Activated CD8-positive, alpha-beta T cell treated with anti-CD3 and anti-CD28 coated beads, Interleukin-2, amount 10 ng/mL, durations not matched to agents 7 days and 5 days (primary cell): ENCODE measurements at regions not wholly inside any gene's neighbourhood (a gene's known extent, or its start where the extent isn't known, plus 50 kb on each side); places are given as distances from the start of the nearest gene placed in this dataset.
"Not testable (repeated sequence)": the region's sequence is repeated elsewhere in the genome, so short reads cannot be mapped to it uniquely, and the experiment has no call there.

ENCODE experiments used
- ATAC-seq: fragments of 150-1000 bp; cut with Tn5 transposase; one replicate; pipeline ENCODE4 v1.10.0; 2021; ENCODE audit warnings: moderate library complexity
- CTCF ChIA-PET: fragments of 350-600 bp; sonication (Branson Sonifier 250); formaldehyde crosslinking; loops from one replicate; lab custom pipeline; 2021; ENCODE audit warnings: antibody characterized with exemption; lab: Charles Lee
- POLR2A ChIA-PET: fragments of 350-600 bp; sonication (Branson Sonifier 250); formaldehyde crosslinking; loops from one replicate; lab custom pipeline; 2021; ENCODE audit warnings: antibody characterized with exemption; lab: Charles Lee
- DNase-seq: peaks from one replicate; pipeline ENCODE4 v3.0.0-alpha.2; 2020
- H3K27ac Mint-ChIP-seq: one replicate; pipeline ENCODE4 v1.8.0; 2021; ENCODE audit warnings: mild to moderate bottlenecking, mixed read lengths
- H3K27me3 Mint-ChIP-seq: one replicate; pipeline ENCODE4 v1.8.0; 2021; ENCODE audit warnings: low read depth, mixed read lengths
- H3K36me3 Mint-ChIP-seq: one replicate; pipeline ENCODE4 v1.8.0; 2021; ENCODE audit warnings: low read depth, mixed read lengths
- H3K4me1 Mint-ChIP-seq: one replicate; pipeline ENCODE4 v1.8.0; 2021; ENCODE audit warnings: low read depth, mixed read lengths
- H3K4me3 Mint-ChIP-seq: one replicate; pipeline ENCODE4 v1.8.0; 2021; ENCODE audit warnings: mild to moderate bottlenecking, mixed read lengths
- H3K9me3 Mint-ChIP-seq: one replicate; pipeline ENCODE4 v1.8.0; 2022; ENCODE audit warnings: mixed read lengths; ENCODE audit not compliant: insufficient read depth

DNA sequence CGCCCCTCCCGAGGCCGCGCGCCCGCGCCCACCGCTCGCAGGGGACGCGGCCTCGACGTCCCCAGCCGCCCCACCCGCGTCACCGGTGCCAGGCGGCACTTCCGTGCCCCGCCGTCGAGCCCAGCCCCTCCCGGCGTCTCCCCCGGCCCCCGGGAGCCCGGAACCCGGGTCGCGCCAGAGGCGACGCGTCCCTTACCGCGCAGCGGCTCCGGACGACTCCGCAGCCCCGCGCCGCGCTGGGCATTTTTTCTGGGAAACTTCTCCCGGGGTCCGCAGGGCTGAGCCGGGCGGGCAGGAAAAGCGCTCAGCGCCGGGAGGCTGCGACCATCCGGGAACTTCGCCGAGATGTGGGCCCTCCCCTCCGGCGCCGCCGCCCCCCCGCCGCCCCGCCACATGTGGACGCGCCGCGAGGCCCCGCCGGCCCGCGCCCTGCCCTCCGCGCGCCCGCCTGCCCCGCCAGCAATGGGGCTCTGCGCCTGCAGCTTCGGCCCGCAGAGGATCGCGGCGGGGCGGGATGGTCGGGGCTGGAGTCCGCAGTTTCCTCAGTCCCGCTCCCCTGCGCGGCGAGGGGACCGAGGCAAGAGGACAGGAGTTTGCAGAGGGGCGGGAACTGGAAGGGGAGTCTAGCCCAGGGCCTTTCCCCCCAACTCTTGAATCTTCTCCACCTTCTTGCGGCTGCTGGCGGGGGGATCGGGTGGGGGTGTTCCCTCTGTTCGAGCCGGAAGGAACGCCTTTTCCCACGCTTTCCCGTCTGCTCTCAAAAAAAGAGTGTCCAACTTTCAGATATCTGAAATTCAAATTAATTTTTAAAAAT lies 81.5 kb downstream of the CHRNA1 start:
- peaks cover 20% of the 10 kb centered on the region for H3K36me3 Mint-ChIP-seq
- DNase-seq (peak; percentile 70), ATAC-seq (peak; percentile 70)
- H3K27ac Mint-ChIP-seq, result peak overlapping the region; percentile 88
- ChIA-PET POLR2A (interaction anchor here (0.9 to 3.3 kb wide), 9 partner anchors 10 to 196 kb away, joined by 3 to 55 read pairs (median 5); partner anchors contain the start of genes GPR155 and WIPF1), CTCF (interaction anchor here (0.7 to 9.3 kb wide), 18 partner anchors 15 to 486 kb away, joined by 3 to 183 read pairs (median 7); partner anchors contain the start of gene WIPF1)
- no peaks in the 10 kb centered on the region for H3K9me3 Mint-ChIP-seq
- peak overlapping the region; percentile 81 for H3K4me3 Mint-ChIP-seq
- H3K27me3 Mint-ChIP-seq, result no peaks in the 10 kb centered on the region
- H3K4me1 Mint-ChIP-seq, result peaks cover 70% of the 10 kb centered on the region

DNA sequence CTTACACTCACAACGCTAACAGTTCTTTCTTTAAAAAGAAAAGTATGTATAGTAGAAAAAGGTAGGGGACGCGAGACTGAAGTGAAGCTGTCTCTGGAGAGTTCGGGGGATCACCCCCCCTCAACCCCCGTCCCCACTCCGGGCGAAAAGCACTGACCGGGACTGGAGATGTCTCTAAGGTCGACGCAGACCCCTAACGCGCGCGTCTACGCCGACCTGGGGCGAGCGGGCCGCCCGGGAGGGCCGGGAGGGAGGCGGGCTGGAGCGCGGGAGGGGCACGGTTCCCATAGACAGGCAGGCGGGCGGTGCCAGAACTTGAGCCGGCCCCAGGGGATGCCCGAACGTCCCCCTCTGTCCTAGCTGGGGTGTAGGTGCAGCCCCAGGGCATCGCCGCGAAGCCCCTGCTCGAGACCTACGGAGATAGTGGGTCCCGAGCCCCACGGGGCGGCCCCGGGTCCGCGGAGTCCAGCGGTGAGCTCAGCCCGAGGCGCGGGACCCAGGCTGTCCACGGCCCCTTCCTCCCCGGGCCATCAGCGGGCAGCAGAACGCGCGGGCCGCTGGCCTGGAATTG lies 82.2 kb downstream of the CHRNA1 start:
- DNase-seq (peak; percentile 53), ATAC-seq (peak; percentile 64)
- Mint-ChIP-seq H3K4me1 (peaks cover 74% of the 10 kb centered on the region), H3K27me3 (no peaks in the 10 kb centered on the region), H3K36me3 (peaks cover 20% of the 10 kb centered on the region), H3K27ac (peak overlapping the region; percentile 77), H3K9me3 (no peaks in the 10 kb centered on the region), H3K4me3 (peak overlapping the region; percentile 81)
- ChIA-PET CTCF (interaction anchor here (1.0 to 9.3 kb wide), 15 partner anchors 14 to 104 kb away, joined by 3 to 182 read pairs (median 5); partner anchors contain the start of gene WIPF1), POLR2A (interaction anchor here (0.9 to 3.3 kb wide), 8 partner anchors 9 to 100 kb away, joined by 3 to 55 read pairs (median 4); partner anchors contain the start of gene WIPF1)

DNA sequence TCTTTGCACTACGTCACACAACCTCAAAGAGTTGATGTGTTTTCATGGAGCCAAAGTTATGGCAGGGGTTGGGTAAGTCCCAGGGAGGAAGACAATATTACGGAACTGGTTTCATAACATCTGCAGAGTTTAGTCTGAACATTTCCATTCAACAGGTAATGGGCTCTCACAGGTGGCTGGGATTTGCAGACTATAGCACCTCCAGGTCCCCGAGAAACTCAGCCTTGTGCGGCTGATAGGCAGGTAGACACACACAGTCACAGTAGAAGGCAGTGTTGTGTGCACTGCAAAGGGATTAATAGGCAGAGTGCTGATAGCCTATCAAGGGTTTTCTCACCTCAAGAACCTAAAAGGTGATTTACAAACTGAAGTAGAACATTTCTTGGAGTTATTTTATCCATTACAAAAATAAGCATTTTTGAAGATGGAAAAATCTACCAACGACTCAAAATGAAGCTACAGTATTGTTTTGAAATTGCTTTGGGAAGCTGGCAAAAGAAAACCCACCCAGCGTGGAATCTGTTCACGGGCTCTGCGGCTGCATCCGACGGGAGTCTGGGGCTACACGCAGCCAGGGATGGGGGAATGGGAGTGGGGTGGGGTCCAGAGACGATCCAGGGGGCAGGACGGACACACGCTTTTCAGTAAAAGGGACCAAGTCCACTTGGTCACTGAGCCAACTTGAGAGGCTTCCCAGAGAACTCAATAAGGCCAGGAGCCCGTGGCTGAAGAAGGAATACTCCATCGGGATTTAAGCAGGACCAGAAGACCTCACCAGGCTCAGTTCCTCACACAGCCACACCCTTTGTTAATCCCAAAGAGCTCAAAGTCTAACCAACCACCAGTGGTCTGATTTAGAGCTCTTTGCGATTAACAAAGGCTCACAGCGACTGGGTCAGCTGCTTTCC lies 82.9 kb downstream of the CHRNA1 start:
- CTCF ChIA-PET, result interaction anchor here (1.0 to 9.3 kb wide), 16 partner anchors 7 to 103 kb away, joined by 3 to 182 read pairs (median 6); partner anchors contain the start of gene WIPF1
- H3K4me1 Mint-ChIP-seq, result peaks cover 77% of the 10 kb centered on the region

DNA sequence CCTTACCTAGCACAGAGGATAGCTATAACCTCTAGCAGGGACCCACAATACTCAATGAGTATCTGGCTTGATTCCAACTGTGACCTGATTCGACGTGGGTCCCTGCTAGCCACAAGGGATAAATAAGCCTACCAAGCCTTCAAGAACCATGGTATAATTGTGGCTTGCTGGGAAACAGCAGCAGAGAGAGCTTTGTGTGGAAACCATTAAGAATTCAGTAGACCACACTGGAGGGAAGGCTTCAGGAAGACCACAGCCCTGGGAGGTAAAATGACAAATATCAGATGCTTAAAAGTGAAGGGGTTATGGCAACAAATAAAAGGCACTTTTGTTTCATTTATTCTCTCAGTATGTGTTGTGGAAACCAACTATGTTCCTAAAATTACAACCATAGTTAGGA lies 82.6 kb upstream of the WIPF1 start:
- Mint-ChIP-seq H3K27me3 (no peaks in the 10 kb centered on the region), H3K4me1 (peaks cover 74% of the 10 kb centered on the region), H3K9me3 (no peaks in the 10 kb centered on the region), H3K36me3 (peaks cover 32% of the 10 kb centered on the region), H3K27ac (peak overlapping the region; percentile 74), H3K4me3 (peak overlapping the region; percentile 81)
- ATAC-seq (no peak), DNase-seq (no peak)
- CTCF ChIA-PET, result interaction anchor here (1.0 to 4.6 kb wide), 8 partner anchors 8 to 102 kb away, joined by 3 to 35 read pairs (median 4); no protein-coding TSS in a partner anchor
- POLR2A ChIA-PET, result interaction anchor here (0.8 to 1.5 kb wide), 4 partner anchors 44 to 102 kb away, joined by 3 to 7 read pairs (median 4); no protein-coding TSS in a partner anchor

More for the DNA sequence above, 82.9 kb downstream of the CHRNA1 start:
- DNase-seq (no peak), ATAC-seq (no peak)
- peaks cover 26% of the 10 kb centered on the region for H3K36me3 Mint-ChIP-seq
- no peaks in the 10 kb centered on the region for H3K9me3 Mint-ChIP-seq
- no peaks in the 10 kb centered on the region for H3K27me3 Mint-ChIP-seq
- peak overlapping the region; percentile 74 for H3K27ac Mint-ChIP-seq
- H3K4me3 Mint-ChIP-seq, result peak overlapping the region; percentile 81
- POLR2A ChIA-PET, result interaction anchor here (0.9 to 3.3 kb wide), 8 partner anchors 8 to 99 kb away, joined by 3 to 55 read pairs (median 4); partner anchors contain the start of gene WIPF1

DNA sequence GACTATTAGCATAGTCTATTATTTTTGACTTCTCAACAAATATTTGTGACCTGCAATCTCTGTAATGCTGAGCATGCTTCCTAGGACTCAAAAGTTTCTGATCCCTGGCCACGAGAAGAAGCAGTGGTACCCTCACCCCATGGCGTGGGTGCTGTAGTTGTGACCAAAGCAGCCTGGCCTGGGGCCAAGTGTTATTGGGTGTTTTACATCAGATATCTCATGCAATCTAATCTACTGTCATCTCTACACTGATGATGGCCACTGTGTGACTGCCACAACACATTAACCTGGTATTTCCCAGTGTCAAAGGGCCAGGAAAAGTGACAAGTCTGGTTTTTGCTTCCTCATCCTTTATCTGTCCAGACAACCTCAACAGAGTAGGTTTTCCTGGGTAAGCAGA lies 80.8 kb upstream of the WIPF1 start:
- Mint-ChIP-seq H3K4me1 (peaks cover 60% of the 10 kb centered on the region), H3K27me3 (no peaks in the 10 kb centered on the region), H3K36me3 (peaks cover 41% of the 10 kb centered on the region), H3K4me3 (no peak overlapping the region), H3K27ac (no peak overlapping the region), H3K9me3 (no peaks in the 10 kb centered on the region)
- ATAC-seq, result no peak
- CTCF ChIA-PET, result interaction anchor here (1.0 to 4.6 kb wide), 8 partner anchors 10 to 100 kb away, joined by 3 to 35 read pairs (median 4); no protein-coding TSS in a partner anchor
- DNase-seq, result no peak
- POLR2A ChIA-PET, result interaction anchor here (0.6 kb wide), 1 partner anchor 118 kb away, joined by 3 read pairs; no protein-coding TSS in a partner anchor

DNA sequence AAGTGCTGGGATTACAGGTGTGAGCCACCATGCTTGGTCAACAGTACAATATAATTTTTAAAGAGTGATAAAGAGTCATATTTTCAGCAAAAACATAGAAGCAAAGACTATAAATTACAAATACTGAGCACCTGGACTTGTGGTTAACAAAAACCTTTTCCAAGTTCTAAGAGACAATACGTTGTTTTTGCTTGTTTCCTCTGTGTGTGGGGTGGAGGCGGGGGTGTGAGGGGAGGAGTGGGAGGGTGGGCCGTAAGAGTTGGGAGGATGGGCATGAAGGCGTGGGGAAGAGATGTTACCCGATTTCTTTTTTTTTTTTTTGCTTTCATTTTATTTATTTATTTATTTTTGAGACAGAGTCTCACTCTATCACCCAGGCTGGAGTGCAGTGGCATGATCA lies 78.0 kb upstream of the WIPF1 start:
- no peak overlapping the region for H3K4me3 Mint-ChIP-seq
- ChIA-PET CTCF (interaction anchor here (2.2 to 2.6 kb wide), 2 partner anchors 8 to 11 kb away, joined by 6 to 10 read pairs; no protein-coding TSS in a partner anchor), POLR2A (interaction anchor here (1.8 kb wide), 1 partner anchor 41 kb away, joined by 5 read pairs; no protein-coding TSS in a partner anchor)
- H3K27ac Mint-ChIP-seq, result no peak overlapping the region
- peaks cover 59% of the 10 kb centered on the region for H3K36me3 Mint-ChIP-seq
- H3K4me1 Mint-ChIP-seq, result peaks cover 47% of the 10 kb centered on the region
- H3K9me3 Mint-ChIP-seq, result peaks cover 13% of the 10 kb centered on the region
- no peaks in the 10 kb centered on the region for H3K27me3 Mint-ChIP-seq
- ATAC-seq, result peak; percentile 14
- DNase-seq, result peak; percentile 33

DNA sequence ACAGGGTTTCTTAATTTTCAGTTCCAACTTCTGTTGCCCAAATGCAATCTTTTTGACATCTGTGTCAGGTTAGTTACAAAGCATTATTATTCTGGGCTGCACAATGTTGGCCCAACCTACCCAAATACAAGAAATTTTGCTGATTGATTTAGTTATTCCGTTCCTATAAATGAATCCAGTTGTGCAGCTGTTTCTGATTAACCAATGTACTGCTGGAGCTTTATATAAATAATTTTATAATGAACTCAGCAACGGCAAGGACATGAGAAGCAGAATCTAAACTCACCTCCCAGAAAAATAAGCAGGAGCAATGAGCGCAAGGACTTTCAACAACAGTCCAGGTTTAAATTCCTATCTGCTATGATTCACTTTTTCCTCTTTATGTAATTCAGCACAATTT lies 76.3 kb upstream of the WIPF1 start:
- Mint-ChIP-seq H3K27me3 (no peaks in the 10 kb centered on the region), H3K4me1 (peaks cover 31% of the 10 kb centered on the region), H3K27ac (no peak overlapping the region), H3K36me3 (peaks cover 47% of the 10 kb centered on the region), H3K9me3 (peaks cover 13% of the 10 kb centered on the region), H3K4me3 (no peak overlapping the region)
- POLR2A ChIA-PET, result interaction anchor here (1.2 to 1.3 kb wide), 2 partner anchors 8 to 17 kb away, joined by 3 to 4 read pairs; no protein-coding TSS in a partner anchor
- no peak for ATAC-seq
- CTCF ChIA-PET, result interaction anchor here (0.8 to 2.2 kb wide), 6 partner anchors 13 to 211 kb away, joined by 3 to 6 read pairs (median 4); no protein-coding TSS in a partner anchor
- no peak for DNase-seq

DNA sequence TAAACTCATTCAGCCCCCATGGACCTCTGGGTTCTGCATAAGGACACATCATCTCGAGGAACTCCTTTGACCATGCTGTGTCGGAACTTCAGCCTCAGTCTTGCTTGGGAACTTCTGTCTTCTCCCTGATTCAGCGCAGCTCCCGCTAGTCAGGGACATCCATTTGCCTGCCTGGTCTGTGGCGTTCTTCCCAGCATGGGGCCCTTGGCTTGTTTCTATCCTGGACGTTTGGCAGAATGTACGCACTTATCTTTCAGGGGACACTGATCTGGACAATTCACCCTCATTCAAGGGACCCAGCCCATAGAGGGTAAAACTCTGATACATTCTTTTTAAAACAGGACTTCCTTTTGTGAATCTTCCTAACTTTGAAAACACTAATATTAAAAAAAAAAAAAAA lies 75.8 kb upstream of the WIPF1 start:
- no peak for DNase-seq
- Mint-ChIP-seq H3K4me1 (peaks cover 27% of the 10 kb centered on the region), H3K4me3 (no peak overlapping the region), H3K36me3 (peaks cover 47% of the 10 kb centered on the region), H3K27me3 (no peaks in the 10 kb centered on the region), H3K9me3 (peaks cover 13% of the 10 kb centered on the region), H3K27ac (no peak overlapping the region)
- ChIA-PET CTCF (interaction anchor here (1.0 kb wide), 1 partner anchor 15 kb away, joined by 5 read pairs; no protein-coding TSS in a partner anchor), POLR2A (interaction anchor here (1.2 to 1.3 kb wide), 2 partner anchors 9 to 16 kb away, joined by 3 to 4 read pairs; no protein-coding TSS in a partner anchor)
- no peak for ATAC-seq

DNA sequence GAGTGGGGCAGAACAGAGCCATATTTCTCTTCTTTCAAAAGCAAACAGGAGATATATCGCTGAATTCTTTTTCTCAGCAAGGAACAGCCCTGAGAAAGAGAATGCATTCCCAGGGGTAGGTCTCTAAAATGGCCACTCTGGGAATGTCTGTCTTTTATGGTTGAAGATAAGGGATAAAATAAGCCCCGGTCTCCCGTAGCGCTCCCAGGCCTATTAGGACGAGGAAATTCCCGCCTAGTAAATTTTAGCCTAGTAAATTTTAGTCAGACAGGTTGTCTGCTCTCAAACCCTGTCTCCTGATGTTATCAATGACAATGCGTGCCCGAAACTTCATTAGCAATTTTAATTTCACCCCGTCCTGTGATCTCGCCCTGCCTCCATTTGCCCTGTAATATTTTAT lies 73.9 kb upstream of the WIPF1 start:
- peaks cover 43% of the 10 kb centered on the region for H3K36me3 Mint-ChIP-seq
- H3K4me3 Mint-ChIP-seq, DNase-seq, ATAC-seq, POLR2A ChIA-PET, H3K27ac Mint-ChIP-seq, H3K27me3 Mint-ChIP-seq, CTCF ChIA-PET: not testable (repeated sequence)
- peaks cover 25% of the 10 kb centered on the region for H3K4me1 Mint-ChIP-seq
- H3K9me3 Mint-ChIP-seq, result peaks cover 13% of the 10 kb centered on the region

DNA sequence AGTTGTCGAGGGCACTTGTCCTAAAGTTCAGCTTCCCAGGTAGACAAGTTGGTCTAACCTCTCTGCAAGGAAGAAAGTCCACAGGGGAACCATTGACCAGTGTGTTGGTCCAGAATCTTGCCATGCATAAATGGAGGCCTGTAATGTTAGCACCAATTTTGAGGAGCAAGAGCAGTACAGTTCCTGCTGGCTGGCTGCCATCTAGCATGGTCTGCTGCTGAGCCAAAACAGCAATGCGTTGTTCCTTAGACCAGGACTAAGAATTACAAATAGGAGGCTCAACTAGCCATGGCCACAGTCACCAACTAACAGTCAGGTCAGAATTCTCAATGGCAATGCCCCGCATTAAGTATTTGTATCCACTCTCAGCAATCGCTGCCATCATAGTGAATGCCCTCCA lies 72.8 kb upstream of the WIPF1 start:
- POLR2A ChIA-PET, result no interaction called here
- Mint-ChIP-seq H3K27me3 (no peaks in the 10 kb centered on the region), H3K4me3 (no peak overlapping the region), H3K36me3 (peaks cover 37% of the 10 kb centered on the region), H3K9me3 (peaks cover 13% of the 10 kb centered on the region), H3K27ac (no peak overlapping the region), H3K4me1 (peaks cover 19% of the 10 kb centered on the region)
- CTCF ChIA-PET, result interaction anchor here (1.1 kb wide), 2 partner anchors 35 to 67 kb away, joined by 3 read pairs; no protein-coding TSS in a partner anchor
- no peak for DNase-seq
- ATAC-seq, result no peak
